Right renal pelvis (tissue), 4 donors: ENCODE measurements at regions not wholly inside any gene's neighbourhood (a gene's known extent, or its start where the extent isn't known, plus 50 kb on each side); places are given as distances from the start of the nearest gene placed in this dataset.

Experiments
- DNase-seq, 4 donors: peaks; one replicate each; pipeline ENCODE4 v3.0.0-alpha.2; 2013; ENCODE audit warnings: low read depth in 4 of 4, low spot score in 3 of 4, missing footprints in 1 of 4

DNA sequence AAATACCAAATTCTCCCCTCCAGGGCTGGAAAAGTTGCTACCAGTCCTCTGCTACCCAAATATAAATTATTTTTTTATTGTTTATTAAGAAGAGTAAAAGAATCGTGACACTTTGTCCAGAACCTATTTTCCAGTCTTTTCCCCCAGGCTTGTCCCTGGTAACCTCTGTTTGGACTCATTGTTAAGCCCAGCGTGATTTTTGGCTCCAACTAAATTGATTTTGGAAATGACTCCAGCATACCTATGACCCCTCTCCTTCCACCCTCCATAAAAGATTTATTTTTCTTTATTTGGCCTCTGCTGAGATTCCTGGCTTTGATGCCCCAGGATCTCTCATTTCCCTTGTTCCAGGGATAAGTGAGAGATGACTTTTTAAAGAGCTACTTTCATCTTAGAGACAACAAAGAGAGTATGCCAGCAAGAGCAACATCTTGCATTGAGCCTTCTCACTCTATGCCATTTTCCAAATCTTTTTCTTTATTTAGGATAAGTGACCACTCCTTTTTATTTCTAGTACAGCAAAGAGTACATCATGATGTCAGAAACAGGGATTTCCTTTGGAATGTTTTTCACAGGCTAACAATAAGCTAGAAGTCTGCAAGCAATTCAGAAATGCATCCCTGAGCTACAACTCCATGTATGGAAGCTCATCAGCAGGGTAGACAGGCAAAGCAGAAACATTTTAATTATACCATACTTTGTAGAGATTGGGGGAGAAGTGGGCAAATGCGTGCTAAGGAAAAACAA is 75.8 kb downstream of the DAD1 start:
- DNase-seq = no peak

DNA sequence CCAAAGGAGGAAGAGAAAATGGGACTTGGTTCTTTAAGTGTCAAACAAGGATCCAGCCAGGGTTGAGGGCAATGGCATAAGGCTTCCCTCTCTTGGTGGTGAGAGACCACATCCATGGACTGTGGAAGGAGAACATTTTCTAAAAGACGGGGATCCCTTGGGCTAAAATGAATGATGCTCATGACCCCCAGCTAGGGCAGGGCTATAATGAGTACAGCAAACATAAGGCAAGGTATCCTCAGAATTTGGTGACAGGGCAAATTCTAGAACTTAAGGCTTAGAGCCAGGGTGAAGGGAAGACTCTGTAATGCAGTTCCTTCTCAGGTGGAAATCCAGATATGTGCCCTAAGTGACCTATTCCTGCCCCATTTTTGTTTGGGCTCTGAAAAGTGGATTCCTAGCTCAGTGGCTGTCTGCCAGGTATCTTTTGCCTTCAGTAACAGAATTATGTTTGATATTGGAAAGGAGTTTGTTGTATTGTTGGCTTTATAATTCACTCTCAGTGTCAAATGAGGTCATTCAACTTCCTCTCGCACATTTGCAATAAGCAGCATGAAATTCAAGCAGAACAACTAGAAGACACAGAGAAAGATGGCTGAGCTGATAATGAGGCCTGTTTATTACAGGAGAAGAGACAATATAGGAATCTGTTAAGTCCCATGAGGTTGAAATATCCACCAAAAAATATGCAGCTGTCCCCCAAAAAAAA is 76.8 kb downstream of the DAD1 start:
- DNase-seq = no peak

DNA sequence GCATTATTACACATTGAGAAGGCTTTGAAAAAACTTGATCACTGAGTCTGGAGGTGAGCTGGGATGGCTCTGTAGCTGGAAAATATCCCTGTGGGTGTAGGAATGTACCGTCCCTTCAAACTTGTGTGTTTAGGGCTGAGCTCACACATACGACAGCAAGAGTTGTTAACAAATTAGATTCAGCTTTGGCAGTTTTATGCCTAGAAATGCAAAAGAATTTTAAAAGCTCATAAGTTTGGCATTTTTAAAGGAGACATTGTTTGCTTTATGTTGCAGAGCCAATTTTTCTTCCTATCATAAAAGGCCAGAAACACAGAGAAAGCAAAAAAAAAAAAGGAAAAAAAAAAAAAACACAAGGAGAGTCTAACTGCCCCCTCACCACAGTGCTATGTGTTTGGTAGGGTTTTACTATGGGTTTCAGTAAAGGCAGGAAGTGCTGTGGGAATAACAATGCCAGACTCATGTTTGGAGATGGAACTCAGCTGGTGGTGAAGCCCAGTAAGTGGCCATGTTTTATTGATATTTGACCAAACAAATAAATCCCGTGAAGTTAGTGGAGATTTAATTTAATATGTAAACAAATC is 78.4 kb downstream of the DAD1 start:
- peak in 2 of 4 donors; percentile 41 to 52 for DNase-seq

DNA sequence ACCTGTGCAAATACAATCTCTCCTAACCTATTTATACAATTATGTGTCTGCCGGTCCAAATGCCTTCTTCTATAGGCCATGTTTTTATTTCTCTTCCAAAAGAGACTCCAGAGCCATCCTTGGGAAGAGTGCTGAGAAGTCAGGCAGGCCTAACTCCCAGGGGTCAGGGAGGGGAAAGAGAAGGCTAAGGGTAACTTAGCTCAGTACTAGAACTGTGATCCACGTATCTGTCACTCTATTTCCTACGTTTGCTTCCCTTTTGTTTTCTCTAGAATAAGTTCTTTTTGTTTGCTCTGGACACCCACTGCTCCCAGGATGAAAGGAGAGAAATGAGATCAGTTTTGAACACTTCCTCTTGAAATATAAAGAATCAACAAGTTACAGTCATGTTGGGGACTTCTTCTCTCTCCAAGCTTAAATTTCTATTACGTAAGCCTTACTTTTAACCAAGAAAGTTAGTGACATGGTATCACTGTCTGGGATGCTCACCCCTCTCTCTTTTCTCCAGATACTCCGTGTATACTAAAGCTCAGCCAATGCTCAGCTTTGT is 79.2 kb downstream of the DAD1 start:
- no peak for DNase-seq

DNA sequence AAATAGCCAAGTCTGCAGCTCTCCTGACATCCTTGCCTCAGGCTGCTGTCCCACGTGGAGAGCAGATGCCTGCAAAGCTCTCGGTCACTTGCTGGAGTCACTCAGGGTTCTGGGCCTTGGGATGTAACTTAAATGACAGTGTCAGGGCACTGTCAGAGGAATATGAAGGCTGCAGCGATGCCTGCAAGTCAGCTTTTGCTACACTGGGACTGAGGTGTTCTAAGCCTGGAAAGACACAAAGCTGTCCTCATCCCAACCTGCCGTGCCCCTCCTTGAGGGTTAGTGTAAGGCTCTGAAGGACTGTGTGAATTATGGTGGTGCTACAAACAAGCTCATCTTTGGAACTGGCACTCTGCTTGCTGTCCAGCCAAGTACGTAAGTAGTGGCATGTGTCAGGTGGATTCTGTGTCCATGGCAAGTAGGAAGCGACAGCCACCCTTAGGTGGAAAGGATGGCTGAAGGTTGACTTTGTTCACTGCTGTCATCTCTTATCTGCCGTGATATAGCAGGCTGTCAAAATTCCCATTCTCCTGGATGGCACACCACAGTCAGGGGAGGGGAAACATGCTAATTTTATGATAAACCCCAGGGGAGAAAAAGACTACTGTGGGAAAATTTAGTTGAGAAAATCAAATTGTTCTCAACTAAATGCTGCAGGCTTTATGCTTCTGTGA is 79.9 kb downstream of the DAD1 start:
- DNase-seq = no peak

DNA sequence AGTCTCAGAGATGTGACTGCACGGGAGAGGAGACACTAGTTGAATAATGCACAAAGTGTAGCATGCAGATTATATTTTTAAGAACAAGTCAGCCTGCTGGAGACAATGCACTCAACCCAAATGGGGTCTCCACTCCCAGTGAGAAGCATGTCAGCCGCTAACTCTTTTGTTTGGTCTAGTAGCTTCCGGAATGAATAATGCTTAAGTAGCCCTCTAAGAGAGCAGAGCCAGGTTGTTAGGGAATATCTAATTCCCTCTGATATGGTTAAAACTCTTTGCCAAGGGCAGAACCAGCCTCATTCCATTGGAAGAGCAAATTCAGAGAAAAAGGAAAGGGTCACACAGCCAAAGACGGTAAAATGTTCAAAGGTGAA is 80.4 kb downstream of the DAD1 start:
- DNase-seq = no peak

DNA sequence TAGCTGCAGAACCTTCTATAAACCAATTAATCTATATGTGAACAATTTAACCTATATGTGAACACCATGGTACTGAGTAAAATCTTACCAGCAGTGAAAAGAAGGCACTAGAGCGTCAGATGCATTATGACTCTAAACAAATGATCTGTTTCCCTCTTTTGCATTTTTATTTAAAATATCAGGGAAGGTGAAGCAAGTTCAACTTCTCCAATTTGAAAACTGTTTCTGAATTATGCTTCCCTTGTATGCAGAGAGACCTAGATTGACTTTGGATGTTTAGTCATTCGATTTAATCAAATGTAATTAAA is 80.9 kb downstream of the DAD1 start:
- no peak for DNase-seq

DNA sequence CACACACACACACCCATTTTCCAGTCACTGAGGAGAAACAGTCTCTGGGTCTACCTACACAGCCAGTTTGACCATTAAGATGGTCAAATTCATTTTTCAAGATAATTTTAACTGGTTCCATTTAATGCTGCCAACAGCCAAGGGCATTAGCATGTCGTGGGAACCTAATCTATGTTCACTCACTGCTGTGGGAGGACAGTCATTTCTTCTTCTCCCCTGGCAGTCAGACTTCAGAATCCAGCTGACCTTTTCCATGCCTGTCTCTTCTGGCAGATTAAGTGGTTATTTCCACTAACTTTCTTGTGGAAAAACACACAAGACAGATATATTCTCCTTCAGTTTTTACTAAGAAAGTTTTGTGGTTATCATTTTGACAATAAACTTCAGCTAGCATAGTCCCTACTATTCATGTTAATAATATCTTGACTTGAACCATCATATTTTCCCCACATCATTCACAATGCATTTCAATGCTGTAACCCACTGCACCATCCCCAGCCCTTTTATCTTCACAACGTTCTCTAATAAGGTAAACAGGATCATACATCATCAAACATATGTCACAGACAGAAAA is 82.2 kb downstream of the DAD1 start:
- DNase-seq = no peak

DNA sequence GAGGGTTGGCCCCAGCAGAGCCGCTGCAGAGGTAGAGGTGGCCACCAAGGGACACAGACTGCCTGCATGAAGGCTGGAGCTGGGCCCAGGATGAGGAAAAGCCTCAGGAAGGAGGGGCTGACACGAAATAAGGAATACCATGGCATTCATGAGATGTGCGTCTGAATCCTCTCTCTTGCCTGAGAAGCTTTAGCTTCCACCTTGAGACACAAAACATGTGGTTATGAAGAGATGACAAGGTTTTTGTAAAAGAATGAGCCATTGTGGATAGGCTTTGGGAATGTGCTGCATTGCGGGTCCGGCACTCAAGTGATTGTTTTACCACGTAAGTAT is 82.7 kb downstream of the DAD1 start:
- no peak for DNase-seq

DNA sequence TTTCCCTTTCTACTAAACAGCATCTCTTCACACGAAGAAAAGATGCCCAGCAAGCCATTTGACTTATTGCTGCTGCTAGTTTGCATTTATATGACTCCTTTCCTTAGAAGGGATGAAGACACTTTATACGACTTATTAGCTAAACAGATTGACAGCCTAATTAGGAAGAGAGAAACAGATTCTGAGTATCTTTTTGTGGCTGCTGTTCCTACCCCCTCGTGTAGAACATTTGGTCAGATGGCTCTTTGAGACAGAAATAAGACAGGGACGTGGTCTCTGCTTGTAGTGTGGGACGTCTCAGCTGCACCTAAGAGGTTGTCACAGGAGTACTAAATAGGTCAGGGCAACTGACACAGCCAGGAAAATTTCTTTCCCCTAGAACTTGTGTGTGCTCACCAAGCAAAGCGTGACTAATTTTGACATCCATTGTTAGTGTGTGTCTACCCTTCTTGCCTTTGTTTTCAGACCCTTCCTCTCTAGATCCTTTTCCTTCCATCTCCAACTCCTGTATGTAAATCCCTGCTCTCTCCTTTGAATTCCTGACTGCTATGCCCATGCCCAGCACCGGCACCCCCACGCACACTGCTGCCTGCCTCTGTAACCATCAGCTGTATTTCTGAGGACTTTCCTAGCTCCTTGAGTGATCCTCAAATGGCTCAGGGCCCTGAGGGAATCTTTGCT is 83.2 kb downstream of the DAD1 start:
- no peak for DNase-seq

DNA sequence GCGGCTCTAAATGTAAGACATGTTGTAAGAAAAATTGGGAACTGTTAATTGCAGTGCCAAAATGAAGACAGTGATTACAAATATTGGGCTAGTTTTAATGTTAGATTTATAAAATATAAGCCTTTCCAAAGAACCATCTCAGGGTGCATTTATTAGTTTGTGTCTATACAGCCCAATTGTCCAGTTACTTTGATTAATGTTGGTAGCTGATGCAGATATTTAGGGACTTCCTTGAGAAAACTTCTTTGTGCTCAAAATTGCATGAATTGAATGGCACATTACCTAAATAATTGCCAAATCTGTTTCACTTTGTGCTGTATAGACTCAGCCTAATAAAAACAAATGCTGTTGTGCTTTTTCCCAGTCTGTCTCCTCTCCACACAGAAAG is 83.7 kb downstream of the DAD1 start:
- no peak for DNase-seq

DNA sequence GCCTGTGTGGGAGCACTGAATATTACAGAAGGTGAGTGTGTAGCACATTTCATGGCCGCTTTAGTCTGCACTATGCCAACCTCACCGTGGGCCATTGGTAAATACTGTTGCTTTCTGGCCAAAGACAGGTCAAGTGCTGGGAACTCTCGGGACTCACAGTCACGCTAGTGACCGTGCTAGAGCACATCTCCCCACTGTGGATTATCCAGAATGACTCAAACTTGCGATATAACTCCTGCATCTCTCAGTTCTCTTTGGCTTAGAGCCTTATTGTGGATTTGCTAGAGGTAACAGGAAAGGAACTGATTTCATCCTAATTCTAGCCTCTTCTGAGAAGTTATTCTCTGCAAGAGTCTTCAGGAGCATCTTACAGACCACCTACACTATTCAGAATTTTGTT is 86.5 kb downstream of the DAD1 start:
- no peak for DNase-seq

DNA sequence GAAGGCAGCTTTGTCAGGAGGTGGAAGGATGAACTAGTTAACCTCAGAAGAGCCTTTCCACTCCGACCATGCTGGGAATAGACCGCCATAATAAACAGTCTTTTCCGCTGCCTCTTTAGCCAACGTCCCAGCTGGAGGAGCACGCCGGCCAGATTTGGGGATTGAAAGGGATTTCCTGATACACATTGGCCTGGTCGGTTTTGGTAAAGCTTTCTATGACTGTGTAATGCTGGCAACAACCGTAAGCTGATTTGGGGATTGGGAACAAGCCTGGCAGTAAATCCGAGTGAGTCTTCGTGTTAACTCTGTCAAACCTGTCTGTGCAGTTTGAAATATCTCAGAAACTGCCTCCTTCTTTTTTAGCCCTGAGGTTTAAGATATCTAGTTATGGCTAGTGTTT is 87.0 kb downstream of the DAD1 start:
- no peak for DNase-seq

DNA sequence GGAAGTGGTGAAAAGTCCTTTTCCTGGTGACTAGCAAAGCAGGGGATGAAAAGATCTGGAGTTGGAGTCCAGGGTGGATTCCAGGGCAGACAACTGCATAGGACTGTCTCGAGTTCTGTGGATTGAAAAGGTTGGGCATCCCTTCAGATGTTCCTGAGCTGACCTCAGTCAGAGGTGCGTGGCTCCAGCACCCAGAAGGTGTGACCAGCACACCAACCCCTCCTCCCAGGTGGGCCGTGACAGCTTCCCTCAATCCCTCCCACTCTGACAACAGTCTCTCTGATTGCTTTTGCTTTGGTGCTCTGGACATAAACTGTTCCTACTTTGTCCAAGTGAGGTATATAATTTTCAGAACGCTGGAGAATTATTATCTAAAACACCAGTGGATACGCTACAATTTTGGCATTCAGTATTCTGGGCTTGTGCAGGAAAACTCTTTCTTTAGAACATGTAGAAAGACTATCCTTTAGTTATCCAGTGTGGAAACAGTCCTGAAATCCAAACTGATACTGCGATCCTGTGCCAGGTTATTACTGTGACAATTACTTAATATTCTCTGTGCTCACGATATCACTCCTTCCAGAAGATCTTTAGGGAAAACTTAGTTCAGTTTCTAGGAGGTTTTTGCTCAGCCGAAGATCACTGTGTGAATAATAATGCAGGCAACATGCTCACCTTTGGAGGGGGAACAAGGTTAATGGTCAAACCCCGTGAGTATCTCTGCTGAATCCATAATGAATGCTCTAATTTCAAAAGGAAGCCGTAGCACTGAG is 87.9 kb downstream of the DAD1 start:
- DNase-seq = no peak

DNA sequence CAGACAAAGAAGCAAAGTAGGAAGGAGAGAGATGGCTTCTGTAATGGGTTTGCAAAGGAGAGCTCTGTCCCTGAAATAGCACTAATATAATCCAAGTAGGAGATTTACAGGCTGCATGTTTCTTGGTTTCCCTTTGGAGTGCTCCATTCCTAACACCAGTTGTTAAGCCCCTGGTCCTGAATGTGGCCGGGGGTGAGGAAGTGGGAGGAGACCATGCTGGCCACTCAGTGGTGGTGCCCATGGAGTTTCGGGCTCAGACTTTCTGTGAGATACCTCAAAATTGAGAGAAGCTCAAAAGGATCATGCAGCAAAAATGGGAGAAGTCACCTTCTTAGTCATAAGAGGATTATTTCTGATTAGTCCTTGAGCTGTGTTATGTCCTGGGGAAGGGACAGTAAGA is 88.5 kb downstream of the DAD1 start:
- DNase-seq = no peak

DNA sequence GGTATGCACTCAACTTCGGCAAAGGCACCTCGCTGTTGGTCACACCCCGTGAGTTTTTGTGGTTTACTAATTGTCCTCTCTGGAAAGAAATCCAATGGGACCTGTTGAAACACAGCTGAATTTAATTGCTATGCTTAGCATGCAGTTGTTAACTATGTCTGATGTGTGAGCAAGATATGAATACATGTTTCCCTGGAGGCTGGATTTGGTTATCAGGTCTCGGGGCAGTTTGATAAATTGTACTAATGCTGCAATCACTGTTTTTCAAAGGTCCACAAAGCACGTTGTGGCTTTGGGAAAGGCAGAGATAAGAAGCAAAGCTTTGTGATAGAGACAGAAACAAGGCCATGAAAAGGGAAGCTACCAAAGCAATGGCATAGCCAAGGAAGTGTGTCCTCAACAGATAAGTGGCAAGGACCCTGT is 91.3 kb downstream of the DAD1 start:
- DNase-seq = no peak

DNA sequence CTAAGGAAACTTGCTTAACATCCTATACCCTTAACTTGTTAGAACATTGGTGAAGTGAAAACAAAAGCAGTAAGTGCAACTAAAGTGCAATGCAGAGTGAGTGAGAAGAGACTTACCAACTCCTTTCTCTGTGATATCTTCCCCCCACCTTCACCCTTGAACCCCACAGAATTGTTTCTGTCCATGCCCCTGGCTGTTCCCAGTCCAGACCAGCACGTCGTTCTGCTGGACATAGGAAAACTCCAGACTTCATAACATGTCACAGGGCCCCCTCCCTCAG is 91.9 kb downstream of the DAD1 start:
- DNase-seq = no peak

DNA sequence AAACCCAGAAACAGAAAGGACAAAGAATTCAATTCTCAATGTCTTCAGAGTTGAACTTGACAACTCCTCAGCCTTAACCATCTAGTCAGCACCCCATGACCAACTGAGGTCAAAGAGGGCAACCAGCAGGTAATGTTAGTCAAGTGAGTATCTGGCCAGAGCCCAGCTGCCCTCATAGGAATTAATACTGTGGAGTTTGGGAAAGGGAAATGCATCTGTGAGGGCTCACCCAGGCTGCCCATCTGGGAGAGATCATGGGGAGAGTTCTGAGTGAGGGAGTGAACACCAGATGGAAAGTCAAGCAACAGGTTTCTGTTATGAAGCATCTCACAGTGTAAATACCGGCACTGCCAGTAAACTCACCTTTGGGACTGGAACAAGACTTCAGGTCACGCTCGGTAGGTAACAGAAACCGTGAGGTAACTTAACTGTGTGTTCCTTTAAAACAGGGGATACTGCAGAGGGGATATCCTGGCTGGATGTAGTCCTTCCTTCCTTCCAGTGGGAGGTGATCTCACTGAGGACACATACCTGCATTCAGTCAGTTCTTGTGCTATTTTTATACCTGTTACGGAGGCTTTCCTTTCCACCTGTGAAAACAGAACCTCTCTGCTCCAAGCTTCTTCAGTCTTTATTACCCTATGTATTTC is 94.4 kb downstream of the DAD1 start:
- no peak for DNase-seq

DNA sequence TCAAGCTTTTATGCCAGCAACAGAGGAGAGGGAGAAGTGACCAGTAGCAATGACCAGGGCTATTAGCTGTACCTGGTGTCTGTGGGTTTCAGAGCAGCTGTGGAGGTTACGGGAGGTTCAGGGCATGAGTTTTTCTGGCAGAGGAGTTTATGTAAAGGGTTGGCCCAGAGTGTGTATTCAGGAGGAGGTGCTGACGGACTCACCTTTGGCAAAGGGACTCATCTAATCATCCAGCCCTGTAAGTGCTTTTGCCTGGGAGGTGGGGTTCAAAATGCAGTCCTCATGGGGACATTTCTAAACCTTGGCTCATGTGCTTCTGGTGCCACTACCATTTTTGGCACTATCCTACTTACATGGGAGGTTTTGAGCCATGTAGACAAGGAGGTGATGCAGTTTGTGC is 95.3 kb downstream of the DAD1 start:
- no peak for DNase-seq
